GM19238 (cell line): ENCODE measurements at regions not wholly inside any gene's neighbourhood (a gene's known extent, or its start where the extent isn't known, plus 50 kb on each side); places are given as distances from the start of the nearest gene placed in this dataset.
"Not testable (repeated sequence)": the region's sequence is repeated elsewhere in the genome, so short reads cannot be mapped to it uniquely, and the experiment has no call there.

ENCODE experiments used
- DNase-seq: peaks from one replicate; pipeline ENCODE4 v3.0.0; 2011; ENCODE audit warnings: low spot score; ENCODE audit not compliant: insufficient read length

DNA sequence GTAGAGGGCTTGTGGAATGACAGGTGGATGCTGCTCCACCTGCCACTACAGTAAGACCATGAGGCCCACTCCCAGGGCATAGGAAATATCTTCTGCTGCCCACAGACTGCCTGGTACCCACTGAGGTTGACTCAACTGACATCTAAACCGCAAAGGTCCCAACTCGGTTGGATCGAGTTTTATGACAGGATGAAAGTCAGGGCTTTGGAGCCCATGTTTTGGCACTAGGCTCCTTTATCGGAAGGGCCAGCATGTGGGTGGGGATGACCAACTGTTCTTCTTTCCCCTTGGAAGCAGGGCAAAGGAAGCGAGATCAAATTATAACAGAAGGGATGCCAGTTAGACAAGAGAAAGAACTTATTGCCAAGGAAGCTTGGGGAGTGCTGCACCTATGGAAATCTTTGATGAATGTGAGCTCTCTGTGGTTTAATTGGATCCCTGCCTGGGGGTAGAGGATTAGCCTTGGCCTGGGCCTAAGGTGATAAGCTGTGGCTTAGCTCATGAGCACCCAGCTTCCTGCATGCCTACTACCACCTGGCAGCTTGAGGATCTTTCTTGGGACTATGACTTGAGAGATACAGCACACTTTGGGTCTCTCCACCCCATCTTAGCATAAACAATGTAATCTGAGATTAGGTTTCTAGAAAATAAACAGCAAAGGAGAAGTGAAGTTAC lies 121.8 kb downstream of the KCNA5 start:
- DNase-seq, result no peak

- no peak for DNase-seq
Measured at GRCh38 chr12:5166976-5167375, 123.3 kb downstream of the KCNA5 start.

GRCh38 chr12:5168148-5168547 lies 124.5 kb downstream of the KCNA5 start:
- DNase-seq, result no peak

- no peak for DNase-seq
Measured at GRCh38 chr12:5170844-5171243, 127.2 kb downstream of the KCNA5 start.

GRCh38 chr12:5171701-5172100 lies 128.0 kb downstream of the KCNA5 start:
- DNase-seq, result no peak

GRCh38 chr12:5172886-5173285 lies 129.2 kb downstream of the KCNA5 start:
- DNase-seq, result no peak

GRCh38 chr12:5173511-5174011 lies 129.9 kb downstream of the KCNA5 start:
- DNase-seq, result no peak

- DNase-seq, result not testable (repeated sequence)
Measured at GRCh38 chr12:5175415-5175814, 131.7 kb downstream of the KCNA5 start.

DNA sequence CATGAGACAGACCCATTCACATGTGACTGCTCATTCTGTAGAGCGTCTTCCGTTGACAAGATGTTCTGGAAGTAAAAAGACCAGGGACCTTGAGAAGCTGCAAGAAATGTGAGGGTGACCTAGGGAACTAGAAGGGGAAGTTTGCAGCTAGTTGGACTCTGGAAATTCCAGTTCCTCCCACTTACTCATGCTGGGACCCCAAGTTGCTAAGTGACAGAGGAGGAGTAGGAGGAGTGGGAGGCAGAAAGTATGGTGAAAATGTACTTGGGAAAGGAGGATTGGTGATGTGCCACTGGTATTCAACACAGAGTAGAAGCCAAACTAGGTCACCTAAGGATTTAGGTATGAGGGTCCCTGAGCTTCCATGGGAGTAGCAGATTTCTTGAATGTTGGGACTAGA lies 132.4 kb downstream of the KCNA5 start:
- no peak for DNase-seq

GRCh38 chr12:5177096-5177495 lies 133.4 kb downstream of the KCNA5 start:
- no peak for DNase-seq

GRCh38 chr12:5177731-5178130 lies 134.1 kb downstream of the KCNA5 start:
- DNase-seq, result no peak

GRCh38 chr12:5178571-5178970 lies 134.9 kb downstream of the KCNA5 start:
- no peak for DNase-seq

DNA sequence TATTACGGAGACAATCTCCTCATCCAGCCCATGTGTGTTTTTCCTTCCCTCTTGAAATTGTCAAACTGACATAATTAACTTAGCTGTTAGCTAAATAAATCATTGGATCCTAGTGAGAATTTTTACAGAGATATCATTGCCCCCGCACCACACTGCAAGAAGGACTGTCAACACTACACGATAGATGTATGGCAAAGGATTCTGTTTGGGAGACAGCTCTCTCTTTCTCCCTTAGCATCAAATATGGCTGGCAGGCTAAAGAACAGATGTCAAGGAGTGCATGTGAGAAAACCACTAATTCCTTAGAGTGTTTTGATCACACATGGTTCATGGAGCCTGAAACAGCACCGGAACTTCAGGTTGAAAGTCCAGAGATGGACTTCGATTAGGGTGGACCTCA lies 136.8 kb downstream of the KCNA5 start:
- no peak for DNase-seq

GRCh38 chr12:5184186-5184585 lies 140.5 kb downstream of the KCNA5 start:
- no peak for DNase-seq

GRCh38 chr12:5185435-5186069 lies 141.9 kb downstream of the KCNA5 start:
- DNase-seq, result no peak

DNA sequence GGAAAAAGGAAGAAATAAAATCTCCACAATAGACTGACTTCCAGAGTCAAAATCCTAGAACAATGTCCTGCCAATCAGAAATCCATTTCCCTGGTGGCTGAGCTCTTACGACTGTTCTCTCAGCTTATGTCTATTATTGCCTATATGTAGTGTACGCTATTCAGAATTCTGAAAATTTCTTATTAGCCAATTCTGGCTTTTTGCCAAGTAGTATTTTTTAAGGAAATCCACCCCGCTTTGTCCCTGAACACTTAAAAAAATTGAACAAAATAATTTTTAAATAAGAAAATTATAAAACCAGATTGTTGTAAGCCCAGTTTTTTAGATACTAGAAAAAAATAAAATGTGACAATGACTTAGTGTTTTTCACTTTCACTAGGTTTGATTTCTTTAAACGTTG lies 143.0 kb downstream of the KCNA5 start:
- DNase-seq, result no peak

DNA sequence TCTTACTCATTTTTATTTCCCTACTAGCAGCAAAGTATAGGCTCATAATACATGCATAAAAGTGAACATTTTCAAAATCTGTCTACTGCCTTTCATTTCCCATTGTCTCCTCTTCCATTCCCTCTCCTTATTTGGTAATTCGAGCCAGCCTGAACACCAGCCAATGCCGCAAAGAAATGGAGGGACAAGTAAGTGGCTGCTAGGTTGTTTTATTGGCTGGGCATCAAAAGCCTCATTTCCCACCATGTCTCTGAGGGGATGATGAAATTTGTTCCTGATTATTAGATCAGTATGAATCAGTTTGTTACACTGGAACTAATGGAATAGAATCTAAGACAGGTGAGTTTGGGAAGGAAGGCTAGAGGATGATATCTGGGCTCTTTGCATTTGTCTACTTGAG lies 143.5 kb downstream of the KCNA5 start:
- DNase-seq, result no peak

GRCh38 chr12:5188472-5188871 lies 144.8 kb downstream of the KCNA5 start:
- no peak for DNase-seq

DNA sequence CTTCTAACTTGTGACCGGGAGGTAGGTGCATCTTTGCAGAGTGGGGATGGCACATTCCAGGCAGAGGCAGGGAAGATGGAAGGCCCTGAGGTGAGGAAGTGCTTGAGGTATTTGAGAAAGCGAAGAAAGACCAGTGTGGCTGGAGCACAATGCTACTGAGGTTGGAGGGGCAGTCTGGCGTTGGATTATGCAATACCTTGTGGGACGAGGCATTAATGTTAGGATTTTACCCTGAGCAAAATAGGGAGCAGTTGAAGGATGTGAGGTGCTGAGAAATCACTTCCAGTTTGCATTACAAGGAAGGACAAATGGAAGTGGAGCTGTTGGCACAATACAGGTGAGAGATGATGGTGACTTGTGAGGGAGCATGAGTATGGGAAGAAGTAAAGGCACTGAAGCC lies 145.5 kb downstream of the KCNA5 start:
- no peak for DNase-seq

- DNase-seq, result no peak
Measured at GRCh38 chr12:5191803-5192538, 148.3 kb downstream of the KCNA5 start.

DNA sequence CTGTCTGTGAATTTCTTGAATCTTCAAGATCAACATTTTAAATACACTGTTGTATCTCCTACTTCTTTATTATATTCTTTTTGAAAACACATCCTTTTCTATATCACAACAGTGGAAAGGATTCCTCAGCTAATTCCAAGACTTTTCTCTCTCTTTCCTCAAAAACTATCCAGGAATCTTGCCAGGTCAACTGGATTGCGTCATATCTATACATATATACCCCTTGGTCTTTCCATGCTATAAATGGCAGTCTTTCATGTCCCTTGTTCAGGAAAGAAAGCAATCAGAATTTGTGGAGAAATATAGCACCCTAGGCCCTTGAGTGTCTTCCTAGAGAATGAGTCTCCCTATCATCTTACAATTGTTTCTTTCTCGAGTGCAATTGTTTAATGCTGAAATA lies 149.0 kb downstream of the KCNA5 start:
- no peak for DNase-seq

DNA sequence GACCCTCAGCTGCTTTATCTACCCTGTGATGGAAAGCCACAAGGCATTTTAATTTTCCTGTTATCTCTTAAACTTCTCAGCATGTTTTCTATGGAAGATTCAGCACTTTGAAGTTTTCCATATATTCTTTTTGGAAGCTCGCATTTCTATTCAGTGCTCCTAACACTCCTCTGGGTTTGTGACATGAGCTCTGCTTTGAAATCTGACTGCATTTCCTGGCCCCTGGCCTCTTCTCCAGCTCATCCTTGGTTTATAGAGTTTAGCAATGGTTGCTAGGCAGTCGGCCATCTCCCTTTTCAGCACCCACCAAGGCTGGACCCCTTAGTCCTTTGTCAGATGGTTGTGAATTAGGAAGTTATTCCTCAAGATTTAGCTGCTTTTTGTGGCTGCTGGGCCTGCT lies 150.6 kb downstream of the KCNA5 start:
- no peak for DNase-seq

- DNase-seq, result no peak
Measured at GRCh38 chr12:5195244-5195643, 151.6 kb downstream of the KCNA5 start.
